PC-3 (cell line): ENCODE measurements at regions not wholly inside any gene's neighbourhood (a gene's known extent, or its start where the extent isn't known, plus 50 kb on each side); places are given as distances from the start of the nearest gene placed in this dataset.

Experiments used
- ATAC-seq: fragments of 200-7000 bp; cut with Tn5 transposase; 2 replicates; pipeline ENCODE4 v1.9.1; 2020; ENCODE audit warnings: mild to moderate bottlenecking, moderate library complexity
- BruUV-seq: library from RNA; stranded (reverse); fragments of 400-500 nt; replicated peaks from 2 replicates; lab custom pipeline; 2021; lab: Mats Ljungman, UMichigan
- CTCF ChIA-PET: fragments of 300-600 bp; sonication (Branson Sonifier 250); formaldehyde crosslinking; loops from one replicate; lab custom pipeline; 2022; ENCODE audit warnings: antibody characterized with exemption; lab: Charles Lee
- POLR2A ChIA-PET: fragments of 300-600 bp; sonication (Branson Sonifier 250); formaldehyde crosslinking; loops from one replicate; lab custom pipeline; 2022; ENCODE audit warnings: antibody characterized with exemption; ENCODE audit not compliant: unreplicated experiment; lab: Charles Lee
- DNase-seq: peaks from one replicate; pipeline ENCODE4 v3.0.0-alpha.2; 2015
- H2AFZ ChIP-seq: fragments of 300-600 bp; sonication (generic); 2 replicates; pipeline ENCODE4 v1.6.0; 2016; ENCODE audit warnings: antibody characterized with exemption, low read length
- H3F3A ChIP-seq: fragments of 300-600 bp; sonication (generic); one replicate; pipeline ENCODE4 v1.6.0; 2017; ENCODE audit warnings: antibody characterized with exemption, low read length, control low read depth, mild to moderate bottlenecking; ENCODE audit not compliant: unreplicated experiment
- H3K27ac ChIP-seq: fragments of 300-600 bp; sonication (generic); 2 replicates; pipeline ENCODE4 v1.5.1; 2016; ENCODE audit warnings: mild to moderate bottlenecking, low read length
- H3K27me3 ChIP-seq: fragments of 300-600 bp; sonication (generic); 2 replicates; pipeline ENCODE4 v1.6.1; 2016; ENCODE audit warnings: low read length, mixed read lengths
- H3K36me3 ChIP-seq: fragments of 300-600 bp; sonication (generic); 2 replicates; pipeline ENCODE4 v1.6.1; 2016; ENCODE audit warnings: low read depth, mixed run types, low read length, mixed read lengths
- H3K4me1 ChIP-seq: fragments of 300-600 bp; sonication (generic); 2 replicates; pipeline ENCODE4 v1.5.1; 2016; ENCODE audit warnings: low read length; ENCODE audit not compliant: insufficient read depth
- H3K4me2 ChIP-seq: fragments of 300-600 bp; sonication (generic); 2 replicates; pipeline ENCODE4 v1.6.0; 2016; ENCODE audit warnings: low read length
- H3K4me3 ChIP-seq: fragments of 300-600 bp; sonication (generic); 2 replicates; pipeline ENCODE4 v1.5.1; 2016; ENCODE audit warnings: mild to moderate bottlenecking, low read length, mixed read lengths
- H3K79me2 ChIP-seq: fragments of 300-600 bp; sonication (generic); 2 replicates; pipeline ENCODE4 v1.6.1; 2017; ENCODE audit warnings: low read length, mixed read lengths
- H3K9ac ChIP-seq: fragments of 300-600 bp; sonication (generic); 2 replicates; pipeline ENCODE4 v1.6.0; 2016; ENCODE audit warnings: mild to moderate bottlenecking, low read length
- H3K9me2 ChIP-seq: fragments of 300-600 bp; sonication (generic); replicated peaks from 2 replicates; pipeline ENCODE4 v1.6.1; 2016; ENCODE audit warnings: mixed run types, low read length, mixed read lengths
- H3K9me3 ChIP-seq: fragments of 300-600 bp; sonication (generic); 2 replicates; pipeline ENCODE4 v1.6.1; 2016; ENCODE audit warnings: low read length, mixed read lengths
- H4K20me1 ChIP-seq: fragments of 300-600 bp; sonication (generic); 2 replicates; pipeline ENCODE4 v1.6.1; 2016; ENCODE audit warnings: low read length, mixed read lengths
- CTCF ChIP-seq: fragments of 300-600 bp; sonication (generic); conservative IDR thresholded peaks from 2 replicates; pipeline ENCODE4 v1.5.1; 2017; ENCODE audit warnings: antibody characterized with exemption, low read depth, mild to moderate bottlenecking, low read length
- EZH2 ChIP-seq: fragments of 300-600 bp; sonication (generic); IDR thresholded peaks from one replicate; pipeline ENCODE4 v1.6.1; 2017; ENCODE audit warnings: antibody characterized with exemption, mild to moderate bottlenecking, low read length; ENCODE audit not compliant: unreplicated experiment
- EZH2phosphoT487 ChIP-seq: fragments of 300-600 bp; sonication (generic); IDR thresholded peaks from 2 replicates; pipeline ENCODE4 v1.6.1; 2018; ENCODE audit warnings: mild to moderate bottlenecking, antibody characterized with exemption, low read length, borderline replicate concordance
- intact Hi-C: fragments of 100-400 bp; cut with micrococcal nuclease; formaldehyde crosslinking; loops from 2 replicates; pipeline ENCODE4 v1.9.0; 2023

- peaks cover 13% of the 10 kb centered on the region; the same call in 1 of the 2 replicates for H3K27me3 ChIP-seq
- no TSS peak for BruUV-seq
- no peak overlapping the region for H3K4me2 ChIP-seq
- CTCF ChIA-PET = no interaction called here
- no peaks in the 10 kb centered on the region for H3K79me2 ChIP-seq
- H4K20me1 ChIP-seq = no peaks in the 10 kb centered on the region
- no peaks in the 10 kb centered on the region for H3K36me3 ChIP-seq
- H3F3A ChIP-seq = no peaks in the 10 kb centered on the region
- H3K9ac ChIP-seq = no peak overlapping the region
- H3K9me3 ChIP-seq = no peaks in the 10 kb centered on the region
- TF ChIP-seq CTCF = no peak
- intact Hi-C loops = no loop called here
- no peak overlapping the region for H2AFZ ChIP-seq
- H3K9me2 ChIP-seq = no peaks in the 10 kb centered on the region
- POLR2A ChIA-PET = no interaction called here
- ATAC-seq (no peak), DNase-seq (no peak)
- H3K4me1 ChIP-seq = no peaks in the 10 kb centered on the region
- no peak overlapping the region for H3K27ac ChIP-seq
- no peak overlapping the region for H3K4me3 ChIP-seq
Observed at GRCh38 chr6:163739408-163739725, 324.8 kb downstream of the QKI start.

GRCh38 chr6:163738725-163739407 is 324.3 kb downstream of the QKI start:
- Histone ChIP-seq H3K9ac (no peak overlapping the region), H2AFZ (no peak overlapping the region), H3K9me2 (no peaks in the 10 kb centered on the region), H3K9me3 (no peaks in the 10 kb centered on the region), H3K4me3 (no peak overlapping the region), H3K79me2 (no peaks in the 10 kb centered on the region), H3K36me3 (no peaks in the 10 kb centered on the region), H4K20me1 (no peaks in the 10 kb centered on the region), H3K27me3 (peaks cover 13% of the 10 kb centered on the region; the same call in 1 of the 2 replicates), H3K27ac (no peak overlapping the region), H3K4me2 (no peak overlapping the region), H3K4me1 (no peaks in the 10 kb centered on the region), H3F3A (no peaks in the 10 kb centered on the region)
- no peak for ATAC-seq
- POLR2A ChIA-PET = no interaction called here
- CTCF ChIA-PET = no interaction called here
- no peak for DNase-seq
- intact Hi-C loops = no loop called here
- TF ChIP-seq CTCF = no peak
- TF ChIP-seq EZH2phosphoT487 = no peak
- no peak for TF ChIP-seq EZH2
- no TSS peak for BruUV-seq

GRCh38 chr6:163738304-163738703 is 323.8 kb downstream of the QKI start:
- no peaks in the 10 kb centered on the region for H3K36me3 ChIP-seq
- H2AFZ ChIP-seq = no peak overlapping the region
- H3K9me2 ChIP-seq = no peaks in the 10 kb centered on the region
- H3K27me3 ChIP-seq = peaks cover 17% of the 10 kb centered on the region; the same call in 1 of the 2 replicates
- TF ChIP-seq EZH2phosphoT487 (no peak), EZH2 (no peak), CTCF (no peak)
- ChIA-PET POLR2A (no interaction called here), CTCF (no interaction called here)
- no peaks in the 10 kb centered on the region for H4K20me1 ChIP-seq
- no peak overlapping the region for H3K27ac ChIP-seq
- no peaks in the 10 kb centered on the region for H3K79me2 ChIP-seq
- no peaks in the 10 kb centered on the region for H3F3A ChIP-seq
- no peak overlapping the region for H3K4me2 ChIP-seq
- H3K4me3 ChIP-seq = no peak overlapping the region
- H3K9me3 ChIP-seq = no peaks in the 10 kb centered on the region
- DNase-seq = no peak
- no peak overlapping the region for H3K9ac ChIP-seq
- intact Hi-C loops = no loop called here
- no peak for ATAC-seq
- no TSS peak for BruUV-seq
- no peaks in the 10 kb centered on the region for H3K4me1 ChIP-seq
